Brain microvascular endothelial cell (primary cell): ENCODE measurements at regions not wholly inside any gene's neighbourhood (a gene's known extent, or its start where the extent isn't known, plus 50 kb on each side); places are given as distances from the start of the nearest gene placed in this dataset.

ENCODE experiments used
- DNase-seq: peaks from one replicate; pipeline ENCODE4 v3.0.0-alpha.2; 2020
- H3K27ac ChIP-seq: fragments of 250-450 bp; sonication (Bioruptor Pico); 2 replicates; pipeline ENCODE4 v1.5.1; 2020; ENCODE audit warnings: mild to moderate bottlenecking, moderate library complexity
- H3K27me3 ChIP-seq: fragments of 250-450 bp; sonication (Bioruptor Pico); replicated peaks from 2 replicates; pipeline ENCODE4 v1.5.1; 2020; ENCODE audit warnings: mild to moderate bottlenecking
- H3K36me3 ChIP-seq: fragments of 250-450 bp; sonication (Bioruptor Pico); replicated peaks from 2 replicates; pipeline ENCODE4 v1.5.1; 2020; ENCODE audit warnings: mild to moderate bottlenecking
- H3K4me3 ChIP-seq: 2 replicates; pipeline ENCODE4 v1.5.1; 2011; ENCODE audit warnings: low read depth, mild to moderate bottlenecking, control low read depth, low read length, moderate library complexity
- CTCF ChIP-seq: IDR thresholded peaks from 2 replicates; pipeline ENCODE4 v1.5.1; 2011; ENCODE audit warnings: low read depth, mild to moderate bottlenecking, moderate library complexity, low read length, control low read depth, inconsistent platforms; ENCODE audit errors: missing control alignments
- in situ Hi-C: cut with HindIII; loops from 2 replicates; pipeline ENCODE4 v1.10.0; 2017; ENCODE audit warnings: low sequenced_read_pairs, low pct_ligation_motif_present

GRCh38 chr2:215812966-215813365 lies 200.4 kb downstream of the MREG start:
- DNase-seq: no peak
- in situ Hi-C loops: no loop called here

GRCh38 chr2:215811409-215812345 lies 201.7 kb downstream of the MREG start:
- Histone ChIP-seq H3K27ac (no peak overlapping the region), H3K27me3 (no peaks in the 10 kb centered on the region), H3K36me3 (no peaks in the 10 kb centered on the region), H3K4me3 (no peak overlapping the region)
- no peak for TF ChIP-seq CTCF
- DNase-seq: no peak
- in situ Hi-C loops: no loop called here

More at GRCh38 chr2:215812966-215813365, 200.4 kb downstream of the MREG start:
- no peak for TF ChIP-seq CTCF
- Histone ChIP-seq H3K36me3 (no peaks in the 10 kb centered on the region), H3K27me3 (no peaks in the 10 kb centered on the region), H3K27ac (no peak overlapping the region), H3K4me3 (no peak overlapping the region)

GRCh38 chr2:215811003-215811402 lies 202.3 kb downstream of the MREG start:
- DNase-seq: no peak
- no peak overlapping the region for H3K4me3 ChIP-seq
- in situ Hi-C loops: no loop called here
- H3K36me3 ChIP-seq: no peaks in the 10 kb centered on the region
- no peak for TF ChIP-seq CTCF
- H3K27me3 ChIP-seq: no peaks in the 10 kb centered on the region
- no peak overlapping the region for H3K27ac ChIP-seq

GRCh38 chr2:215808996-215809395 lies 204.4 kb downstream of the MREG start:
- H3K27ac ChIP-seq: no peak overlapping the region
- peak; percentile 62 for TF ChIP-seq CTCF
- no peaks in the 10 kb centered on the region for H3K36me3 ChIP-seq
- no peak overlapping the region for H3K4me3 ChIP-seq
- in situ Hi-C loops: no loop called here
- no peak for DNase-seq
- no peaks in the 10 kb centered on the region for H3K27me3 ChIP-seq

GRCh38 chr2:215808194-215808593 lies 205.2 kb downstream of the MREG start:
- in situ Hi-C loops: no loop called here
- H3K4me3 ChIP-seq: no peak overlapping the region
- DNase-seq: no peak
- no peaks in the 10 kb centered on the region for H3K36me3 ChIP-seq
- no peak overlapping the region for H3K27ac ChIP-seq
- H3K27me3 ChIP-seq: no peaks in the 10 kb centered on the region
- no peak for TF ChIP-seq CTCF
